H9 (cell line): ENCODE measurements at regions not wholly inside any gene's neighbourhood (a gene's known extent, or its start where the extent isn't known, plus 50 kb on each side); places are given as distances from the start of the nearest gene placed in this dataset.

Experiments used
- DNase-seq: peaks from one replicate; pipeline ENCODE4 v3.0.0-alpha.2; 2017
- H2AFZ ChIP-seq: one replicate; pipeline ENCODE4 v1.6.1; 2013; ENCODE audit warnings: mild to moderate bottlenecking, low read length, control low read depth, moderate library complexity
- H2AK5ac ChIP-seq: 2 replicates; pipeline ENCODE4 v1.6.1; 2013; ENCODE audit warnings: low read length, control low read depth, mixed read lengths; ENCODE audit not compliant: insufficient read length
- H2BK120ac ChIP-seq: one replicate; pipeline ENCODE4 v1.6.1; 2013; ENCODE audit warnings: low read depth, mild to moderate bottlenecking, low read length, control low read depth, inconsistent platforms; ENCODE audit not compliant: poor library complexity, severe bottlenecking
- H2BK12ac ChIP-seq: 2 replicates; pipeline ENCODE4 v1.6.1; 2013; ENCODE audit warnings: low read length, control low read depth, mixed read lengths, low read depth; ENCODE audit not compliant: insufficient read length
- H2BK15ac ChIP-seq: 2 replicates; pipeline ENCODE4 v1.6.1; 2013; ENCODE audit warnings: low read depth, low read length, control low read depth
- H2BK20ac ChIP-seq: one replicate; pipeline ENCODE4 v1.6.1; 2013; ENCODE audit warnings: low read depth, mild to moderate bottlenecking, low read length, control low read depth, inconsistent platforms; ENCODE audit not compliant: poor library complexity, severe bottlenecking
- H2BK5ac ChIP-seq: 2 replicates; pipeline ENCODE4 v1.6.1; 2013; ENCODE audit warnings: low read length, control low read depth, mixed read lengths; ENCODE audit not compliant: insufficient read length
- H3K14ac ChIP-seq: 2 replicates; pipeline ENCODE4 v1.6.1; 2013; ENCODE audit warnings: low read length, control low read depth; ENCODE audit not compliant: insufficient read depth
- H3K18ac ChIP-seq: 2 replicates; pipeline ENCODE4 v1.6.1; 2013; ENCODE audit warnings: low read depth, mild to moderate bottlenecking, mixed read lengths, low read length, control low read depth; ENCODE audit not compliant: insufficient read length
- H3K23ac ChIP-seq: 2 replicates; pipeline ENCODE4 v1.6.1; 2013; ENCODE audit warnings: low read length, control low read depth, mixed read lengths, low read depth; ENCODE audit not compliant: insufficient read length
- H3K23me2 ChIP-seq: 2 replicates; pipeline ENCODE4 v1.6.1; 2013; ENCODE audit warnings: low read depth, mild to moderate bottlenecking, mixed read lengths, low read length, control low read depth; ENCODE audit not compliant: insufficient read length, poor library complexity, severe bottlenecking
- H3K27ac ChIP-seq: 2 replicates; pipeline ENCODE4 v1.5.1; 2013; ENCODE audit warnings: low read length, control low read depth, mixed read lengths, low read depth; ENCODE audit not compliant: insufficient read length
- H3K27me3 ChIP-seq: 2 replicates; pipeline ENCODE4 v1.6.1; 2013; ENCODE audit warnings: low read length, control low read depth, inconsistent platforms; ENCODE audit not compliant: insufficient read depth
- H3K4ac ChIP-seq: 2 replicates; pipeline ENCODE4 v1.6.1; 2013; ENCODE audit warnings: low read depth, mild to moderate bottlenecking, control low read depth, inconsistent platforms, low read length, moderate library complexity
- H3K4me1 ChIP-seq: 2 replicates; pipeline ENCODE4 v1.6.1; 2013; ENCODE audit warnings: low read length, control low read depth, inconsistent platforms; ENCODE audit not compliant: insufficient read depth
- H3K4me2 ChIP-seq: 2 replicates; pipeline ENCODE4 v1.6.1; 2013; ENCODE audit warnings: low read length, control low read depth, mixed read lengths; ENCODE audit not compliant: insufficient read length, insufficient read depth
- H3K56ac ChIP-seq: 2 replicates; pipeline ENCODE4 v1.6.1; 2013; ENCODE audit warnings: low read depth, mild to moderate bottlenecking, mixed read lengths, low read length, control low read depth; ENCODE audit not compliant: insufficient read length
- H3K79me1 ChIP-seq: 2 replicates; pipeline ENCODE4 v1.6.1; 2013; ENCODE audit warnings: low read depth, mild to moderate bottlenecking, moderate library complexity, low read length, control low read depth, inconsistent platforms; ENCODE audit not compliant: insufficient read depth, poor library complexity, severe bottlenecking
- H3K79me2 ChIP-seq: 2 replicates; pipeline ENCODE4 v1.6.1; 2013; ENCODE audit warnings: low read length, control low read depth, inconsistent platforms; ENCODE audit not compliant: insufficient read depth
- H3K9ac ChIP-seq: 2 replicates; pipeline ENCODE4 v1.6.1; 2013; ENCODE audit warnings: low read length, control low read depth, mixed read lengths; ENCODE audit not compliant: insufficient read length; ENCODE audit errors: extremely low read depth
- H3K9me3 ChIP-seq: one replicate; pipeline ENCODE4 v1.6.1; 2013; ENCODE audit warnings: low read depth, low read length, inconsistent platforms; ENCODE audit not compliant: control insufficient read depth
- H3T11ph ChIP-seq: one replicate; pipeline ENCODE4 v1.6.1; 2013; ENCODE audit warnings: mild to moderate bottlenecking, low read length, control low read depth, inconsistent platforms
- H4K20me1 ChIP-seq: one replicate; pipeline ENCODE4 v1.6.1; 2013; ENCODE audit not compliant: control insufficient read depth, insufficient read length, insufficient read depth
- H4K5ac ChIP-seq: 2 replicates; pipeline ENCODE4 v1.6.1; 2013; ENCODE audit warnings: low read depth, mild to moderate bottlenecking, mixed read lengths, low read length, control low read depth; ENCODE audit not compliant: insufficient read length
- H4K8ac ChIP-seq: replicated peaks from 2 replicates; pipeline ENCODE4 v1.6.1; 2013; ENCODE audit warnings: low read length, control low read depth, mixed read lengths, low read depth; ENCODE audit not compliant: insufficient read length
- H4K91ac ChIP-seq: 2 replicates; pipeline ENCODE4 v1.6.1; 2013; ENCODE audit warnings: low read depth, mild to moderate bottlenecking, moderate library complexity, mixed read lengths, low read length, control low read depth; ENCODE audit not compliant: insufficient read length
- H3K27ac Mint-ChIP-seq, 3 experiments: 2 replicates in 2 of 3; 3 replicates in 1 of 3; pipeline ENCODE4 v1.8.0; 2020 to 2021; ENCODE audit warnings: mixed read lengths in 3 of 3, mild to moderate bottlenecking in 1 of 3, moderate library complexity in 1 of 3
- H3K27me3 Mint-ChIP-seq: 2 replicates; pipeline ENCODE4 v1.8.0; 2021; ENCODE audit warnings: low read depth, mild to moderate bottlenecking, moderate library complexity, mixed read lengths
- H3K36me3 Mint-ChIP-seq, 3 experiments: 2 replicates in 2 of 3; 3 replicates in 1 of 3; pipeline ENCODE4 v1.8.0; 2020 to 2021; ENCODE audit warnings: low read depth in 3 of 3, mixed read lengths in 3 of 3; ENCODE audit not compliant: insufficient read depth in 1 of 3
- H3K4me1 Mint-ChIP-seq, 2 experiments: 2 replicates each; pipeline ENCODE4 v1.8.0; 2020; ENCODE audit warnings: mixed read lengths in 2 of 2
- H3K4me3 Mint-ChIP-seq, 2 experiments: 2 replicates in 1 of 2; 3 replicates in 1 of 2; pipeline ENCODE4 v1.8.0; 2020 to 2021; ENCODE audit warnings: mild to moderate bottlenecking in 2 of 2, mixed read lengths in 2 of 2, moderate library complexity in 1 of 2
- H3K9me3 Mint-ChIP-seq, 2 experiments: 2 replicates in 1 of 2; 3 replicates in 1 of 2; pipeline ENCODE4 v1.8.0; 2020; ENCODE audit warnings: mild to moderate bottlenecking in 2 of 2, mixed read lengths in 2 of 2, moderate library complexity in 1 of 2
- CTCF ChIP-seq: fragments of 200-600 bp; sonication (generic); conservative IDR thresholded peaks from 3 replicates; pipeline ENCODE4 v1.8.0; 2021; ENCODE audit warnings: antibody characterized with exemption, mild to moderate bottlenecking
- WGBS: extraction: QIAGEN DNeasy Blood & Tissue Kit; methylation state at CpG from one replicate; pipeline ENCODE4 v1.1.7; 2013; ENCODE audit warnings: missing lambda C conversion rate, low lambda C conversion rate, mixed read lengths; ENCODE audit not compliant: insufficient read length; ENCODE audit errors: extremely low coverage; 5-methylcytosine and 5-hydroxymethylcytosine counted together

- Mint-ChIP-seq H3K27me3 (no peaks in the 10 kb centered on the region; the same call in 1 of the 2 replicates), H3K9me3 (no peaks in the 10 kb centered on the region; a peak in 2 of 5 replicates), H3K36me3 (no peaks in the 10 kb centered on the region), H3K4me3 (no peak overlapping the region), H3K4me1 (no peaks in the 10 kb centered on the region), H3K27ac (no peak overlapping the region)
- Histone ChIP-seq H2BK15ac (no peak overlapping the region), H3K18ac (no peak overlapping the region), H4K91ac (no peak overlapping the region), H3K23ac (no peak overlapping the region), H2BK120ac (no peak overlapping the region), H2BK20ac (no peak overlapping the region), H3K79me1 (no peaks in the 10 kb centered on the region), H4K20me1 (no peaks in the 10 kb centered on the region), H4K5ac (no peak overlapping the region), H3T11ph (no peak overlapping the region), H3K27me3 (no peaks in the 10 kb centered on the region), H2AFZ (no peak overlapping the region), H3K23me2 (no peaks in the 10 kb centered on the region), H3K14ac (no peak overlapping the region), H3K56ac (no peak overlapping the region), H3K27ac (no peak overlapping the region), H3K4me2 (no peak overlapping the region), H3K79me2 (no peaks in the 10 kb centered on the region), H2BK12ac (no peak overlapping the region), H2AK5ac (no peak overlapping the region), H3K9me3 (no peaks in the 10 kb centered on the region), H2BK5ac (no peak overlapping the region), H3K9ac (no peak overlapping the region), H4K8ac (no peak overlapping the region), H3K4me1 (no peaks in the 10 kb centered on the region), H3K4ac (no peak overlapping the region)
- no peak for TF ChIP-seq CTCF
- WGBS = no CpG with 5 or more reads among the region's 2 CpGs
- DNase-seq = no peak
These were observed 89.5 kb downstream of the OTUD1 start for GRCh38 chr10:23528419-23528818.
